ENCODE measurements at regions not wholly inside any gene's neighbourhood (a gene's known extent, or its start where the extent isn't known, plus 50 kb on each side); places are given as distances from the start of the nearest gene placed in this dataset.

DNA sequence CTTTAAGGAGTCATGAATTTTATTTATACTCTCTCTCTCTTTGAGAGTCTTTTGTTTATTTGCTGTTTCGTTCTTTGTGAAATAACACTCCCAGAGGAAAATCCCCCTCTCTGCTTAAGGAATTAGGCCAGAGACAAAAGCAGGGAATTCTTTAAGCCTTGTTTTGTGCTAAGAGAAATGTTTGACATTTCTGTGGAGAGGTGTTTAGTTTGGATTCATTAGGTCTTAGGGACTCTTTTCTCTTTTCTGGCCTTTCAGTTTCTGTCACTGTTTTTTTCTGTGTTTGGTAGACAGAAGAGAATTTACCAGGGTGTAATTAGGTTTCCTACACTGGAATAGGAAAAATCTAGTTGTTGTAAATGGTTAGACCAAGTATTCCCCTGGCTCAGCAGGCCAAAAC, 241.8 kb upstream of the NR2F2 start:
- TF ChIP-seq, protein P1, sequence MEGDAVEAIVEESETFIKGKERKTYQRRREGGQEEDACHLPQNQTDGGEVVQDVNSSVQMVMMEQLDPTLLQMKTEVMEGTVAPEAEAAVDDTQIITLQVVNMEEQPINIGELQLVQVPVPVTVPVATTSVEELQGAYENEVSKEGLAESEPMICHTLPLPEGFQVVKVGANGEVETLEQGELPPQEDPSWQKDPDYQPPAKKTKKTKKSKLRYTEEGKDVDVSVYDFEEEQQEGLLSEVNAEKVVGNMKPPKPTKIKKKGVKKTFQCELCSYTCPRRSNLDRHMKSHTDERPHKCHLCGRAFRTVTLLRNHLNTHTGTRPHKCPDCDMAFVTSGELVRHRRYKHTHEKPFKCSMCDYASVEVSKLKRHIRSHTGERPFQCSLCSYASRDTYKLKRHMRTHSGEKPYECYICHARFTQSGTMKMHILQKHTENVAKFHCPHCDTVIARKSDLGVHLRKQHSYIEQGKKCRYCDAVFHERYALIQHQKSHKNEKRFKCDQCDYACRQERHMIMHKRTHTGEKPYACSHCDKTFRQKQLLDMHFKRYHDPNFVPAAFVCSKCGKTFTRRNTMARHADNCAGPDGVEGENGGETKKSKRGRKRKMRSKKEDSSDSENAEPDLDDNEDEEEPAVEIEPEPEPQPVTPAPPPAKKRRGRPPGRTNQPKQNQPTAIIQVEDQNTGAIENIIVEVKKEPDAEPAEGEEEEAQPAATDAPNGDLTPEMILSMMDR (IDR thresholded peaks at IDR 0.05; ENCODE audit: low read depth, low read length) = no peak
- no peak for TF ChIP-seq EZH2phosphoT487 (IDR thresholded peaks at IDR 0.05; ENCODE audit: low read depth)

Measured in OCI-LY3 (cell line).